Activated CD4-positive, alpha-beta memory T cell treated with anti-CD3 and anti-CD28 coated beads for 36 hours (primary cell): ENCODE measurements at regions not wholly inside any gene's neighbourhood (a gene's known extent, or its start where the extent isn't known, plus 50 kb on each side); places are given as distances from the start of the nearest gene placed in this dataset.

Source experiments
- CTCF ChIA-PET: fragments of 350-600 bp; sonication (Branson Sonifier 250); formaldehyde crosslinking; loops from one replicate; lab custom pipeline; 2021; ENCODE audit warnings: antibody characterized with exemption, inconsistent platforms; lab: Charles Lee
- POLR2A ChIA-PET: fragments of 350-600 bp; sonication (Branson Sonifier 250); formaldehyde crosslinking; loops from one replicate; lab custom pipeline; 2021; ENCODE audit warnings: antibody characterized with exemption; lab: Charles Lee
- DNase-seq: peaks from one replicate; pipeline ENCODE4 v3.0.0-alpha.2; 2020
- H3K27ac Mint-ChIP-seq: one replicate; pipeline ENCODE4 v1.8.0; 2021; ENCODE audit warnings: mixed read lengths
- H3K27me3 Mint-ChIP-seq: one replicate; pipeline ENCODE4 v1.8.0; 2021; ENCODE audit warnings: mixed read lengths
- H3K36me3 Mint-ChIP-seq: one replicate; pipeline ENCODE4 v1.8.0; 2021; ENCODE audit warnings: mixed read lengths
- H3K4me1 Mint-ChIP-seq: one replicate; pipeline ENCODE4 v1.8.0; 2021; ENCODE audit warnings: low read depth, mixed read lengths
- H3K4me3 Mint-ChIP-seq: one replicate; pipeline ENCODE4 v1.8.0; 2021; ENCODE audit warnings: mild to moderate bottlenecking, mixed read lengths
- H3K9me3 Mint-ChIP-seq: one replicate; pipeline ENCODE4 v1.8.0; 2021; ENCODE audit warnings: mixed read lengths
- intact Hi-C: fragments of 100-400 bp; cut with micrococcal nuclease; formaldehyde crosslinking; loops from one replicate; pipeline ENCODE4 v1.15.1; 2023

DNA sequence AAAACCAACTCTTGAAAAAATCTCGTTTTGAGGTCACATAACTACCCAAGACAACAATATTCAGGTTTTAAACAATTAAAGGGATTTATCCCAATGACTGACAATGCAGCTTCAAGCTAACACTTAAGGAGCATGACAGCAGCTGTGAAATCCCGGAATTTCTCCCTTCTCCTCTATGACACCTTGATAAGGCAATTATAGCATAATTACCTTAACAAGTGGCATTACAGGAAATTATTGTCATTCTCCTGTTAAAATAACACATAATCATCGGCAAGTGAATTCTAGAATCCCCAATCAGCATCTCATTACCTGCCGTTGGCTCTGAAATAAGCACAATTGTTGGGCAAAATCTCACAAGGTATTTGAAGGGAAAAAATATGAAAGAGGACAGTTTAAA, 417.0 kb upstream of the PFKP start:
- Mint-ChIP-seq H3K9me3 (no peaks in the 10 kb centered on the region), H3K36me3 (no peaks in the 10 kb centered on the region), H3K27me3 (no peaks in the 10 kb centered on the region), H3K4me1 (no peaks in the 10 kb centered on the region), H3K4me3 (no peak overlapping the region), H3K27ac (no peak overlapping the region)
- intact Hi-C loops = no loop called here
- ChIA-PET POLR2A (no interaction called here), CTCF (no interaction called here)
- DNase-seq = no peak

DNA sequence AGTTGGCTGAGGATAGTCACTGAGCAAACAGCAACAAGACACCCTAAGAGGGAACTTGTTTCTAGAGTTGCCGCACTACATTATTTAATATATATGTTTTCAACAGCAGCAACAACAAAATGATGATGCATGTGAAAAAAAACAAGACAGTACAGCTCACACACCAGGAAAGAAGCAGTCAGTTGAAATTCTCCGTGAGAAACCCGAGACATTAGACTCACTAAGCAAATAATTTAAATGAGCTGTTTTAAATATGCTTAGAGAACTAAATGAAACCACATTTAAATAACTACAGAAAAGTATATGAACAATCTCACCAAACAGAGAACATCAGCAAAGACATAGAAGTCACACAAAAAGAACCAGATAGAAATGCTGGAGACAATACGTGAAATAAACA, 426.3 kb upstream of the PFKP start:
- Mint-ChIP-seq H3K4me1 (no peaks in the 10 kb centered on the region), H3K27me3 (peaks cover 6% of the 10 kb centered on the region), H3K9me3 (no peaks in the 10 kb centered on the region), H3K27ac (no peak overlapping the region), H3K4me3 (no peak overlapping the region), H3K36me3 (no peaks in the 10 kb centered on the region)
- DNase-seq = no peak
- ChIA-PET POLR2A (no interaction called here), CTCF (no interaction called here)
- intact Hi-C loops = no loop called here

DNA sequence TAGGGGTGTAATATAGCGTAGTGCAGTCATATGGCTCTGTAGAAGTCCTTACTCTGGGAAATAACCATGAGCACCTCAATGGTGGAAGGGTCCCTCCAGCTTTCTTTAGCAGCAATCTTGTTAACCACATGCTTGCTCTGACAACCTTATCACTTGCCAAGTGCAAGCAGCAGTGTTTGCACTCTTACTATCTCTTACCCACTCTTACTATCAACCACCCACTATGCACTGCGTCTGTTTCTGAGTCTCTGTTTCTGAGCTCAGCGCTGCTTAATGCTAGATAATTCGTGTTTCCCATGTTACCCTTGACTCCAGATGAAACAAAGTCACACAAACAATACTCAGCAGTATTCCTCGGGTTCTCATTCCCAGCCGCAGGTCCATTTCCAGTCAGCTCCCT, 433.7 kb upstream of the PFKP start:
- CTCF ChIA-PET = no interaction called here
- DNase-seq = no peak
- Mint-ChIP-seq H3K27ac (no peak overlapping the region), H3K36me3 (no peaks in the 10 kb centered on the region), H3K4me1 (no peaks in the 10 kb centered on the region), H3K27me3 (peaks cover 8% of the 10 kb centered on the region), H3K4me3 (no peak overlapping the region), H3K9me3 (no peaks in the 10 kb centered on the region)
- intact Hi-C loops = no loop called here
- POLR2A ChIA-PET = no interaction called here

DNA sequence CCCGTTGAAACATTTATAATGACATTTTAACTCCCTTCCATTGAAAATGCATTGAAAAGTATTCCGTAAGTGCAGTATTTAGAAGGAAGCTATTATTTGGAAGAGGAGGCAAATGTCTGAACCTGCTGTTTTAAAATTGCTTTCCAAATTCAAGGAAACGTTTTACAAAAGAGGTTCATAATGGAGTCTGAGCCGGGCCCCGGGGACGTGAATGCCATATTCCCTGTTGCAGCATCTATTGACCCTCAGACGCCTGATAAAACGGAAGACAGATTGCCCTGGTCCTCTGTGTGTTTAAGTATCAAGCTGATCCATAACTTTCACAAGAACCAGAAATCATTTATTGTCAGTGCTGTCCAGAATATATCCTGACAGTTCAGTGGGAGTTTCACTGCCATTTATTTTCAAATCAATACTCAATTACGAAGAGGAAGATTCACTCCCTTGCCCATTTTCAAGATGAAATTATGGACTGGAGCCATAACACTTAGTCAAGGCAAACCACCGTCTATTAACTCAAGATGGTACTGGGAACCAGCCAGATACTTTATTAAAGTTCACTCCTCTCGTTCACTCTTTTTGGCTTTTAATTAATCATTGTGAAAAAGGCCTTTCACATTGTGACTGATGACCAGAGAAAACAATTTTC, 435.7 kb upstream of the PFKP start:
- Mint-ChIP-seq H3K4me1 (no peaks in the 10 kb centered on the region), H3K4me3 (no peak overlapping the region), H3K9me3 (no peaks in the 10 kb centered on the region), H3K27me3 (peaks cover 3% of the 10 kb centered on the region), H3K27ac (no peak overlapping the region), H3K36me3 (no peaks in the 10 kb centered on the region)
- ChIA-PET CTCF (no interaction called here), POLR2A (no interaction called here)
- DNase-seq = no peak
- intact Hi-C loops = no loop called here

DNA sequence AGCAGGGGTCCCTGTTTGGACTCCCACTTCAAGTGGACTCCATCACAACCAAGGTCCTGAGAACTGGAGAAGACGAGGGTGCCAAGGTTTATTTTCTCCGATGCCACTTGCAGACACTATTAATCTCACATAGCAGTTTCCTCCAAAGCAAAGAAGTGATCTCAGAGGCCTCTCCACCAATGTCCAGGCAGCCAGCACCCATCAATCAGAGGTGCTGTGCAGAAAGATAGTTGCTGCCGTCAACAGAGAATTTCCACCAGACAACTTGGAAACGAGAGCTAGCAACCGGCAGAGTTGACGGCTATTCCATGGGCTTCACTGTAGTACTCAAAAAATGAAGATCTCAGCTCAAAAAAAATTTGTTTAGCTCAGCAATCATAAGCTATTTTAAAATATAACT, 438.6 kb upstream of the PFKP start:
- CTCF ChIA-PET = interaction anchor here (0.7 kb wide), 2 partner anchors 143 to 947 kb away, joined by 3 read pairs; no protein-coding TSS in a partner anchor
- intact Hi-C loops = no loop called here
- Mint-ChIP-seq H3K27me3 (peaks cover 2% of the 10 kb centered on the region), H3K9me3 (no peaks in the 10 kb centered on the region), H3K27ac (no peak overlapping the region), H3K36me3 (no peaks in the 10 kb centered on the region), H3K4me3 (no peak overlapping the region), H3K4me1 (no peaks in the 10 kb centered on the region)
- POLR2A ChIA-PET = no interaction called here
- DNase-seq = no peak

DNA sequence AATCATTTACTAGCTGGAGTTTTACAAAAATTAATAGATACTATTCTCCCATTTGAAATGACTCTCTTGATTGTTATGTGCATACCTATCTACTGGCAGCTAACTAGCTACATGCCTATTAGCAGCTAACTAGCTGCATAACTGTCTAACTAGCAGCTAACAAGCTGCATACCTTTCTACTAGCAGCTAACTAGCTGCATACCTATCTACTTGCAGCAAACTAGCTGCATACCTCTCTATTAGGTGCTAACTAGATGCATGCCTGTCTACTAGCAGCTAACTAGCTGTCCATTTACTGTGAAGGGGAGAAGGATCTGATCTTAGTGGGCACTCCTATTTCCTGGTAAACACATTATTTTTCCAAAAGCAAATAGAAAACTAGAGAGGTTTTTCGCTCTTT, 439.4 kb upstream of the PFKP start:
- Mint-ChIP-seq H3K9me3 (no peaks in the 10 kb centered on the region), H3K27ac (no peak overlapping the region), H3K36me3 (no peaks in the 10 kb centered on the region), H3K4me3 (no peak overlapping the region), H3K4me1 (no peaks in the 10 kb centered on the region), H3K27me3 (no peaks in the 10 kb centered on the region)
- DNase-seq = no peak
- intact Hi-C loops = no loop called here
- POLR2A ChIA-PET = no interaction called here
- CTCF ChIA-PET = no interaction called here

DNA sequence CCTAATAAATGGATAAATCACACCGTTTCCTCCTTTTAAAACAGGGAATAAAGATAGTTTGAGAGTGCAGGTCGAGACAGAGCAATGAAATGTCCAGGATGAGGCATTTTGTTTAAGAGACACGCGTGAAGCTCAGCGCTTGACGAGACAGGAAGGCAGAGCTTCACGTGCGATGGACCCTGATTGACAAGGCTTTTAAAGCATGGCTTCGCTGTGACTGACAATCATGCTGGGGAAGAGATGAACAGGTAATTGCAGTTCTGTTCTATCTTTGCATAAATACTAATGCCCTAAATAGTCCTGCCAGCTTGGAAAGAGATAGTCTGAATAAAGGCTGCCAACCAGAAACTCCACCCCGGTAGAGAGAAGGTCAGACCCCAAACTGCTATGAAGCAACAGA, 442.3 kb upstream of the PFKP start:
- no peak for DNase-seq
- H3K9me3 Mint-ChIP-seq = no peaks in the 10 kb centered on the region
- ChIA-PET CTCF (no interaction called here), POLR2A (no interaction called here)
- no peaks in the 10 kb centered on the region for H3K36me3 Mint-ChIP-seq
- H3K4me1 Mint-ChIP-seq = no peaks in the 10 kb centered on the region
- no peak overlapping the region for H3K27ac Mint-ChIP-seq
- no peaks in the 10 kb centered on the region for H3K27me3 Mint-ChIP-seq
- no peak overlapping the region for H3K4me3 Mint-ChIP-seq
- intact Hi-C loops = no loop called here

DNA sequence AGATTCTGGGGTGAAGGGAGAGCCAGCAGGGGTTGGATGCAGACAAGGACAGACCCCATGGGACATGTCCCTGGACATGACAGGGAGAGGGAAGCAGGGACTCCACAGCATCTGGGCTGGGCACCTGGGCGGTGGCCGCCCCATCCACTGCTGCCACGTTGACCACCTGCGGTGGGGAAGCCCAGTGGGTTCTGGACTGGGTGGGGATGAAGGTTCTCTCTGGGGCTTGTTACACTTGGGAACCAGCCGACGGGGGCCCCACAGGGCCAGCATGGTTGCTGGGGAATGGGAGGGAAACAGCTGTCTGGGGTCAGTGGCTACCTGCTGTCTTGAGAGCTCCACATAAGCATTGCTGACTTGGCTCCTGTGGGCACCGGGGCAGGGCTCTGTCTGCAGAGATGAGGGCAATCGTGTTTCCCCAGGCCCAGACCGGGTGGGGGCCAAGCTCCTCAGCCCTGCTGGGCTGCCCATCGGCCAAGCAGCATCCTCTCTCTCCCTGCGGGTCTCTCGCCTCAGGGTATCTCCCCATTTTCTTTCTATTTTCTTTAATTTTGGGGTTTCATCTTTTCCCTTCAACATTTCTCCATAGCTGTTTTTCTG, 443.6 kb upstream of the PFKP start:
- DNase-seq = no peak
- no peaks in the 10 kb centered on the region for H3K4me1 Mint-ChIP-seq
- H3K27me3 Mint-ChIP-seq = peaks cover 1% of the 10 kb centered on the region
- no peak overlapping the region for H3K4me3 Mint-ChIP-seq
- ChIA-PET POLR2A (no interaction called here), CTCF (no interaction called here)
- H3K9me3 Mint-ChIP-seq = no peaks in the 10 kb centered on the region
- intact Hi-C loops = no loop called here
- no peaks in the 10 kb centered on the region for H3K36me3 Mint-ChIP-seq
- H3K27ac Mint-ChIP-seq = no peak overlapping the region

DNA sequence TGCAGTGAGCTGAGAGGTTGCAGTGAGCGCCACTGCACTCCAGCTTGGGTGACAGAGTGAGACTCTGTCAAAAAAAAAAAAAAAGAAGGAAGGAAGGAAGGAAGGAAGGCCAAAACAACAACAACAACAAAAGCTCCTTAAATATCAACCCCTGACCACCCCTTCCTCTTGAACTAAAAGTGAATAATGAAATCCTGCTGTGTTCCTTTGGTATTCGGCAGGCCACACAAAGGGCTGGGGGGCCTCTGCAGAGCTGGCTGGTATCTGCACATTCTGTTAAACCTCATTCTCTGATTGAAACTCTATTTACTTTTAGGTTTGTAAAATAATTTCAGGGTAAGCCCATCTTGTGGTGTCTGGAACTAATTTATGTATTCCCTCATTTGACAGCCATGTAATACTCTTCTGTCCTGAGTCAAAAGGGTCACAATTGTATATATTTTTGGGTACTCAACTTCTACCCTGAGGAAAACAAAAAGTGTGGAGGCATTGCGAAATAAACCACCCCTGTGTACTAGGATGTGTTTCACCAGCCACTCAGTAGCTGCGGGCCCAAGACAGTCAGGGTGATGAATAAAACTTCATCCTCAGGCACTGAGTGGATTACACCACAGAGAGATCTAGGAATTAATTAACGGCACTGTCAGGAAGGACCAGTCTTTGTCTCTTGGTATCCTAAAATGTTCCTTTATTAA, 446.4 kb upstream of the PFKP start:
- ChIA-PET POLR2A (no interaction called here), CTCF (no interaction called here)
- no peak overlapping the region for H3K27ac Mint-ChIP-seq
- intact Hi-C loops = no loop called here
- H3K9me3 Mint-ChIP-seq = no peaks in the 10 kb centered on the region
- H3K4me3 Mint-ChIP-seq = no peak overlapping the region
- H3K4me1 Mint-ChIP-seq = no peaks in the 10 kb centered on the region
- H3K27me3 Mint-ChIP-seq = peaks cover 1% of the 10 kb centered on the region
- DNase-seq = no peak
- no peaks in the 10 kb centered on the region for H3K36me3 Mint-ChIP-seq

DNA sequence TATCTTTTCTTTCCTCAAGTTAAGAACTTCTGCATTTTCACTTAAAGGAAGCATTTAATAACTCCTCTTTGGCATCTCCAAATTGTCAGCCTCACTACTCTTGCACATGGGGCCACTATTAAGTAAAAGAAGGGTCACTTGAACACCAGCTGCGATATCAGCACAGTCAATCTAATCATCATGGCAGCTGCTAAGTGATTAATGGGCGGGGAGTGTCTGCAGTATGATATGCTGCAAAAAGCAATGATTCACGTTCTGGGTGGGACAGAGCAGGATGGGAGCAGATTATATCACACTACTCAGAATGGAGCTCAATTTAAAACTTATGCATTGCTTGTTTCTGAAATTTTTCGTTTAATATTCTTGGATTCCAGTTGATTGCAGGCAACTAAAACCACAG, 447.4 kb upstream of the PFKP start:
- DNase-seq = no peak
- no peaks in the 10 kb centered on the region for H3K36me3 Mint-ChIP-seq
- POLR2A ChIA-PET = no interaction called here
- H3K4me3 Mint-ChIP-seq = no peak overlapping the region
- H3K27ac Mint-ChIP-seq = no peak overlapping the region
- no peaks in the 10 kb centered on the region for H3K4me1 Mint-ChIP-seq
- intact Hi-C loops = no loop called here
- H3K27me3 Mint-ChIP-seq = peaks cover 1% of the 10 kb centered on the region
- H3K9me3 Mint-ChIP-seq = no peaks in the 10 kb centered on the region
- CTCF ChIA-PET = no interaction called here

DNA sequence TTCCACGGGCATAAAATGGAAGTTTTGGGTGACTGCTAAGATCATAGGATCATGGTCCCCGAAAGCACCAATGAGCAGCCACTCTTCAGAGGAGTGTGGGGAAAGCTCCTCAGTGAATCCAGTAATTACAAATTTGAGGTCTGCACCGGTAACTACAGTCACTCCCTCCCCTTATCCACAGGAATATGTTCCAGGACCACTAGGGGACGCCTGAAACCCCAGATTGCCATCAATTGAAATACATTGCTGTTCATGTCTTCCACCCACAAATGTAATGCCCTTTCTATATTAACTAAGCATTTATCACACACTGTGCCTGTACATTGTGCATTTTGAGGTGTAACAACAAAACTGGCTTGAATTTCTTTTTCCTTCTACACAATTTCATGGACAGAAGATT, 447.9 kb upstream of the PFKP start:
- H3K9me3 Mint-ChIP-seq = no peaks in the 10 kb centered on the region
- H3K27ac Mint-ChIP-seq = no peak overlapping the region
- ChIA-PET POLR2A (no interaction called here), CTCF (no interaction called here)
- intact Hi-C loops = no loop called here
- no peaks in the 10 kb centered on the region for H3K36me3 Mint-ChIP-seq
- H3K4me1 Mint-ChIP-seq = no peaks in the 10 kb centered on the region
- H3K27me3 Mint-ChIP-seq = peaks cover 1% of the 10 kb centered on the region
- DNase-seq = no peak
- no peak overlapping the region for H3K4me3 Mint-ChIP-seq

DNA sequence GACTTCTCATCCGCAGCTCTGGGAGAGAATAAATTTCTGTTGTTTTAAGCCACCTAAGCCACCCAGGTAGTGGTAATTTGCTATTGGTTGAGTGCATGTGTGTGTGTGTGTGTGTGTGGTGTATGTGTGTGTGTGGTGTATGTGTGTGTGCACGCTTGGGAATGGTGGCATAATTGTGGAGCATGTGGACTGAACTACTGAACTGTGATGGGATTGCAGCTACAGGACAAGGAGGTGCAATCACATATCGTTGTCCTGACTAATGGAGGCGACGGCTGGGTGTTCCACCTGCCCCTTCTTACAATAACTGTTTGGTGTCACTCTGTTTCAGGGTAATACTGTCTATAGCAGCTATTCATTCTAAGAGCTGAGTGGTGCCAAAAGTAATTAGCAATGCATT, 448.7 kb upstream of the PFKP start:
- Mint-ChIP-seq H3K4me3 (no peak overlapping the region), H3K27ac (no peak overlapping the region), H3K27me3 (peaks cover 1% of the 10 kb centered on the region), H3K9me3 (no peaks in the 10 kb centered on the region), H3K36me3 (no peaks in the 10 kb centered on the region), H3K4me1 (no peaks in the 10 kb centered on the region)
- intact Hi-C loops = no loop called here
- CTCF ChIA-PET = no interaction called here
- POLR2A ChIA-PET = no interaction called here
- DNase-seq = no peak

DNA sequence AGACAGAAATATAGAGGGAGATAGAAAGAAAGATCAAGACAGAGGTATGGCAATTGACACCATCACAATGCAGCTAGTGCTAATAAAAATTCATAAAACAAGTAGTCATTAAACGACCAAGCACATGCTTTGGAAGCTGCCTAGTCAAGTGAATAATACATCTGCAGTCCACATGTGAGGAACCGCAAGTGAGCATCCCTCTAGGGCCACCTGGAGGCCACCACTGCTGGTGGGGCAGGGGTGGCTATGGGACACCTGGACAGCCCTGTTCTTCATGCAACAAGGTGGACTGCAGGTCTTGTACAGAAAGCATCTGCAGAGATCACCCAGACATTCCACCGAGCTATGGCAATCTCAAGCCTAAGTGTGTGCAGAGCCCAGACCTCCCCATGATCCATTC, 451.1 kb upstream of the PFKP start:
- POLR2A ChIA-PET = no interaction called here
- CTCF ChIA-PET = no interaction called here
- intact Hi-C loops = no loop called here
- no peak overlapping the region for H3K4me3 Mint-ChIP-seq
- H3K27ac Mint-ChIP-seq = no peak overlapping the region
- H3K4me1 Mint-ChIP-seq = no peaks in the 10 kb centered on the region
- no peaks in the 10 kb centered on the region for H3K9me3 Mint-ChIP-seq
- H3K36me3 Mint-ChIP-seq = no peaks in the 10 kb centered on the region
- no peak for DNase-seq
- H3K27me3 Mint-ChIP-seq = peaks cover 1% of the 10 kb centered on the region
